SH-SY5Y (cell line): ENCODE measurements at regions not wholly inside any gene's neighbourhood (a gene's known extent, or its start where the extent isn't known, plus 50 kb on each side); places are given as distances from the start of the nearest gene placed in this dataset.
A peak's percentile ranks its signal among the peaks of the same experiment; 100 is the strongest.

Source experiments
- GATA2 ChIP-seq: IDR thresholded peaks from 2 replicates; pipeline ENCODE4 v1.6.1; 2011; ENCODE audit warnings: mild to moderate bottlenecking, low read depth, low read length
- GATA3 ChIP-seq: IDR thresholded peaks from 2 replicates; pipeline ENCODE4 v1.6.1; 2011; ENCODE audit warnings: low read depth, mild to moderate bottlenecking, low read length, moderate library complexity

GRCh38 chr3:1529676-1530075, 436.9 kb downstream of the CNTN6 start:
- TF ChIP-seq GATA3, result no peak
- TF ChIP-seq GATA2, result no peak; the same call in 1 of the 2 replicates

- TF ChIP-seq GATA3, result no peak
- TF ChIP-seq GATA2, result no peak
Measured at GRCh38 chr3:1531981-1532380, 439.2 kb downstream of the CNTN6 start.

- TF ChIP-seq GATA2, result no peak
- TF ChIP-seq GATA3, result no peak
Measured at GRCh38 chr3:1532935-1533606, 440.2 kb downstream of the CNTN6 start.

DNA sequence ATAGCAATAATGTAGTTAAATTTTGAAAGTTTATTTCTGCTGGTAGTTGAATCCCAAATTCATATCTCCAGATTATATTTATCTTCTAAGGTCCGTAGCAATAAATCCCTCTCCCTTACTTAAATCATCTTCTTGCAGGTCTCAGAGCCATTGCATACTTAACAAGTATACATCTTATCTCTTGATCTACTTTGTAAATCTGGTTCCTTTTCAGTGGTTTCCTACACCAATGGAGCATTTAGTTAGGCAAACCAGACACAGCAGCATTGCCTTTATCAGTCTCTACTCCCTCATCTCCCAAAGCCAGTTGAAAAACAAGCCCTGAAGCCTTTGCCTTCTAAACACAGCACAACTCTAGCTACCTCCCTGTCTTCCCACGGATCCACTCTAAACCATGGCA, 440.9 kb downstream of the CNTN6 start:
- TF ChIP-seq GATA3 (peak; percentile 70), GATA2 (peak; percentile 46)

DNA sequence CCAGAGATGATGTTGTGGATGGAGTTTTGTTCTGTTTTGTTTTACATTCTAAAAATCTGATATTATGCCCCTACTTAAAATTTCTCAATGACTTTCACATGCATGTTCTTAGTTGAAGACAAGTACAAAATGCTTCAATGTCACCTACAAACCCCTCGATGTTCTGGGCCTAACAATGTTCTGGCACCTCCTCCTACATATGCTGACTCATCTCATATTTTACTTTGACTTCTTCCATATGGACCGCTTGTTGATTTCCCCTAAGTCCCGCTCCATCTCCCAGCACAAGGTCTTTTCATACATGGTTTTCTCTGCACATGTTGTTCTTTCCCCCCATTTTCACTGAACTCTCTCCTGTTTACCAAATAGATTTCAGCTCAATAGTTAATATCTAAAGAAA, 441.4 kb downstream of the CNTN6 start:
- no peak for TF ChIP-seq GATA3
- no peak for TF ChIP-seq GATA2

- TF ChIP-seq GATA2 (no peak), GATA3 (no peak)
Measured at GRCh38 chr3:1535361-1535760, 442.5 kb downstream of the CNTN6 start.

GRCh38 chr3:1540686-1541085, 447.9 kb downstream of the CNTN6 start:
- TF ChIP-seq GATA3 (no peak), GATA2 (no peak)

GRCh38 chr3:1551741-1552140, 458.9 kb downstream of the CNTN6 start:
- TF ChIP-seq GATA2 (no peak), GATA3 (no peak)

- TF ChIP-seq GATA3 (no peak), GATA2 (no peak)
Measured at GRCh38 chr3:1552831-1553230, 460.0 kb downstream of the CNTN6 start.

- TF ChIP-seq GATA3, result no peak
- no peak for TF ChIP-seq GATA2
Measured at GRCh38 chr3:1561427-1561826, 468.6 kb downstream of the CNTN6 start.

DNA sequence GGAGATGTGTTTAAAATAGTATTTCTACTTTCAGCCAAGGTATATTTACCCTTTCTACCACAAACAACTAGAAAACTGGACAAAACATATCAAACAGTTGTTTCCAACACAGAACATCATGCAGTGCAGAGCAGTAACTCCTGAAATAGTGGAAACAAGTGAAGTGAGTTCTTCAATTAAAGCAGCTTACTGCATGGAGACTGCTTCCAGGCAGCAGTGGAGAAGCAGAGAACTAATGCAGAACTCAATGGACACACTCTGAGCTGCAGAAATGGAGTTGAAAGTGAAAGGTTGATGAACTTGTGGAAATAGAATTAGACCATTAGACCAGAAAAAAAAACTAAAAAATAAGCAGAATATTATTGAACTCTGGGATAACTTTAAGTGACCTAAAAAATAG, 478.9 kb downstream of the CNTN6 start:
- TF ChIP-seq GATA3 (no peak), GATA2 (no peak)

GRCh38 chr3:1576047-1576446, 483.2 kb downstream of the CNTN6 start:
- TF ChIP-seq GATA3, result no peak
- no peak for TF ChIP-seq GATA2

- TF ChIP-seq GATA3 (no peak), GATA2 (no peak)
Measured at GRCh38 chr3:1578124-1578806, 485.4 kb downstream of the CNTN6 start.

DNA sequence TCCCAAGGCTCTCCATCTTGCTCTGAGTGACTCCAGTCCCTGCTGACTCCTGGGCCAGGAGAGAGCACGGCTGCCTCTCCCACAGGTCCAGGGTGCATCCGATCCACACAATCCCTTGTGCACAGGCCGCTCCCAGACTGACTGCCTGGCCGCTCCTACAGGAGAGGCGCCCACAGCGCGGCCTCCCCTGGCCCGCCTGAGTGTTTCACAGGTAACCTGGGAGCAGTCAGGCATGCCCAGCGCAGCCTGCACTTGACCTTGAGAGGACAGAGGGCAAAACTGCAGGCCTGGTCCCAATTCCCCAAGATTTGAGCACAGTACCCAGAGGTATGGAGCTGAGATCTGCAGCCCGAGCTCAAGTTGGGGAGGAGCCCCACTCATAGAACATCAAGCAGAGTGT, 490.2 kb downstream of the CNTN6 start:
- TF ChIP-seq GATA2 (no peak), GATA3 (no peak)

GRCh38 chr3:1587426-1587825, 494.6 kb downstream of the CNTN6 start:
- no peak for TF ChIP-seq GATA3
- no peak for TF ChIP-seq GATA2

DNA sequence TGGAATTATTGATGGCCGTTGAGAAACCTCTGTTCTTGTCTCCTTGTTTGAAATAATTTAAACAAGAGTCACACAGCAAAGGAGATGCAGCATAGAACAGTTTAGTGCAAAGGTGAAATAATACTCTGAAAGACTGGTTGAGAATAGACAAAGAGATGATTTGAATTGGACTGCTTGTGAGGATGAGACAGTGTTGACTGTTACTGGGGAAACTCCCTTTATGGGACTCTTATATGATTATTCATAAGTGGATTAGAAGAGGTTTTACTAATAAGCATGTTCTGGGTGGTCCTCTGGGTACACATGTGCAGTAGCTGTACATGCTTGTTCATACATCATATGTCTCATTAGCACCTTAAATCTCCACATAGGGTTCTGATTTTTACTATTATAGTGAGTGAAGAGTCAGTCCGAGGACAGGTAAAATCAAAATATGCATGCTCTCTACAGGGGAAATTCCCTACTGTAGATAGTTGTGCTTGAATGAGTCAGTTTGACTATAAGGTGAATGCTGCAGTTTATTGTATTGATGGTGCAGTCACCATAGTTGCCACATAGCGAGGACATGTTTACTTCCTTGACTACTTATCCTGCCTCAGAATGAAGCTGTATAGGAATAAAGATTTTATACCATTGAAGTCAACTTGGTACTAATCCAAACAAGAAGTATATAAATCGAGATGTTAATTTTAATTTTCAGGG, 498.7 kb downstream of the CNTN6 start:
- no peak for TF ChIP-seq GATA2
- no peak for TF ChIP-seq GATA3
